ENCODE measurements at regions not wholly inside any gene's neighbourhood (a gene's known extent, or its start where the extent isn't known, plus 50 kb on each side); places are given as distances from the start of the nearest gene placed in this dataset.
"Not testable (repeated sequence)": the region's sequence is repeated elsewhere in the genome, so short reads cannot be mapped to it uniquely, and the experiment has no call there.

DNA sequence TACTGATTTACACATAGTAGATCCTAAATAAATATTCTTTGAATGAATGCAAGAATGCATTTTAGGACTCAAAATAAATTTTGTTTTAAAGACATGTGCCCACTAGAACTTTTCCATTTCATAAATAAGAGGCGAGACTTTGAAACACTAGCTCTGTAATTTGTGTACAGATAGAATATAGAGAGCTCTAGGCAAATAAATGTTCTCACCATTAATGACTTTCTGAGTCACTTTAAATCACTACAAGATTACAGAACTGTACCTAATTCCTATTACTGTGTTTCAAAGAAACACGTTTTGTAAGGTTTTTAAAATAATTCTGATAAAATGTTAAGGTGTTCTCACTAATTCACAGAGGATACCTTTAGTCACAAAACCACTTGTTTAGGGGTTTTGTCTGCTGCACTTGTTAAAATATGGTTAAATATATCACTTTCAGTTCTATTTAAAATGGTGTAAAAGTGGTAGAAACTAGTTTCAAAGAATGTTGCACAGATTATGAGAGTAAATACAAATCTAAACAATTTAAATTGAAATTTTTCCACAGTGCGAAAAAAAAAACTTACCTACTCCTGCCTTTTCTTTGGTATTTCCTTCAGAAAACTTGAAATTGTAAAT is 158.7 kb upstream of the ZC3H15 start:
- Mint-ChIP-seq H3K4me3 (no peak overlapping the region), H3K27me3 (no peaks in the 10 kb centered on the region), H3K36me3 (peaks cover 3% of the 10 kb centered on the region), H3K9me3 (peaks cover 4% of the 10 kb centered on the region), H3K27ac (no peak overlapping the region), H3K4me1 (no peaks in the 10 kb centered on the region)
- POLR2A ChIA-PET = no interaction called here
- no peak for DNase-seq
- no peak for ATAC-seq (ENCODE audit: low read depth)

DNA sequence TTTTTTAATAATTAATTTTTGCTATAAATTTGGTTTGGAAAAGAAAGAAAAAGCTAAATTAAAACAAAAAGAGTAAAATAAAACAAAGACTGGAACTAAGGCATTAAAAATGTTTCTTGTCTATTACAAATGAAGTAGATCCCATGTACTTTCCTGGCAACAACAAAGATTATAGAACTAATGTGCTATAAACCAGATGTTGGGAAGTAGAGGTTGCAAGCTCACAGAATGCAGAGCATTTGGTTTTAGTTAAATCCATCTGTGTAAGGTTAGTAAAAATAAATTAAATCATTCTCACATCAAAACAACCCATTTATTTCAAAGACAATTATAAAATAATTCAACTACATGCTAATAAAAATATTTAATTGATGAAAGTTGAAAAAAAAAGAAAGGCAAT is 157.2 kb upstream of the ZC3H15 start:
- Mint-ChIP-seq H3K9me3 (peaks cover 3% of the 10 kb centered on the region), H3K4me1 (no peaks in the 10 kb centered on the region), H3K4me3 (no peak overlapping the region), H3K36me3 (peaks cover 3% of the 10 kb centered on the region), H3K27me3 (no peaks in the 10 kb centered on the region), H3K27ac (no peak overlapping the region)
- POLR2A ChIA-PET = no interaction called here
- ATAC-seq (ENCODE audit: low read depth) = no peak
- DNase-seq = no peak

DNA sequence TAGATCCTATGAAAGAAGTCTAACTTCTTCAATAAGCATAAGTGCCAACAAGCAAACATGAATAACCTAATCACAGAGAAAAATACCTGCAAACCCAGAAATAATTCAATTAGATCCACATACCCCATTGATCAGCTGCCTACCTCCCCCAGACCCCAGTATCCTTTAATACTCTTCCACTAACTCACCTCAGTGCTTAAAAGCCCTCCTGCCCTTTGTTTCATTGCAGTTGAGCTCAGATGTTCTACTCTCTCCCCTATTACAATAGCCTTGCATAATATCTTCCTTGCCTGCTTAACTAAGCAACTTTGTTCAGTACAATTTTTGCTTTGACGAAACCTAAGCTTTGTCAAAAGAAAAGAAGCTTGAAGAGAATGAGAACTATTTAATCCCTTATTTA is 156.0 kb upstream of the ZC3H15 start:
- ATAC-seq (ENCODE audit: low read depth) (no peak), DNase-seq (no peak)
- no peak overlapping the region for H3K4me3 Mint-ChIP-seq
- H3K4me1 Mint-ChIP-seq = no peaks in the 10 kb centered on the region
- no peaks in the 10 kb centered on the region for H3K27me3 Mint-ChIP-seq
- POLR2A ChIA-PET = no interaction called here
- H3K9me3 Mint-ChIP-seq = peaks cover 6% of the 10 kb centered on the region
- H3K36me3 Mint-ChIP-seq = no peaks in the 10 kb centered on the region
- no peak overlapping the region for H3K27ac Mint-ChIP-seq

DNA sequence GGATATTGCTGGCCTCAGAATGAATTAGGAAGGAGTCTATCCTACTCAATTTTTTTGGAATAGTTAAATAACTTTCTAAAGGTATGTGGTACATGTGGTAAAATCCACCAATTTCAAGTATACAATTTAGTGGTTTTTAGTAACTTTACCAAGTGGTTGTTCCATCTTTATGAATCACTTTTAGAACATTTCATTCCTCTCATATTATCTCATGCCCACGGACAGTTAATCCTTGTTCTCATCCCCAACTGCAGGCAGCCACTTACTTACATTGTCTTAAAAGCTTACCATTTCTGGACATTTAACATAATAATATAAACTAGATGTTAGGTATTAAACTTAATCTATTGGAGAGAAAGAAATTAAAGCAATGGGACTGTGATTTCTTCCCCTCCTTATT is 146.3 kb upstream of the ZC3H15 start:
- Mint-ChIP-seq H3K27me3 (no peaks in the 10 kb centered on the region), H3K4me1 (no peaks in the 10 kb centered on the region), H3K9me3 (peaks cover 9% of the 10 kb centered on the region), H3K4me3 (no peak overlapping the region), H3K27ac (no peak overlapping the region), H3K36me3 (peaks cover 1% of the 10 kb centered on the region)
- ATAC-seq (ENCODE audit: low read depth) (no peak), DNase-seq (no peak)
- POLR2A ChIA-PET = no interaction called here

GRCh38 chr2:186342029-186342428 is 144.0 kb upstream of the ZC3H15 start:
- POLR2A ChIA-PET = no interaction called here
- no peak overlapping the region for H3K4me3 Mint-ChIP-seq
- no peak for ATAC-seq (ENCODE audit: low read depth)
- no peak for DNase-seq
- no peak overlapping the region for H3K27ac Mint-ChIP-seq
- H3K27me3 Mint-ChIP-seq = no peaks in the 10 kb centered on the region
- H3K4me1 Mint-ChIP-seq = no peaks in the 10 kb centered on the region
- H3K36me3 Mint-ChIP-seq = peaks cover 4% of the 10 kb centered on the region
- peaks cover 7% of the 10 kb centered on the region for H3K9me3 Mint-ChIP-seq

GRCh38 chr2:186345745-186346144 is 140.3 kb upstream of the ZC3H15 start:
- H3K27me3 Mint-ChIP-seq = no peaks in the 10 kb centered on the region
- peaks cover 2% of the 10 kb centered on the region for H3K36me3 Mint-ChIP-seq
- DNase-seq = no peak

DNA sequence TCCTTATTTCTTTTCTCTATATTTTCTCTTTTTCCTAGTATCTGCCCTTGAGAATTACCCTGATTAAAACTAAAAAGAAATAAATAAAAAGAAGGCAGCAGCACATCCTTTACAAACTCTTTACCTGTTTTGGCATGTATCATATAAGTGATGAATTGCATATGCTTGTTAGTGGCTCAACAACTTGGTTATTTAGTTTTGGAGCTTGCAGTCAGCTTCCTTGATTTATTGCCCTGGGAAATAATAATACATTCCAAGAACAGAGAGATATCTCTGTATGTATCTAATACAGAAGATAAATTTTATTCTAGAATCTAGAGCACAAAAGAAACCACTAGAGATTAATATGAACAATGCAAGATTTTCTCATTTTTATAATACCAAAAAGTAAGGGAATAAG is 139.8 kb upstream of the ZC3H15 start:
- peaks cover 5% of the 10 kb centered on the region for H3K9me3 Mint-ChIP-seq
- POLR2A ChIA-PET = no interaction called here

More at GRCh38 chr2:186345745-186346144, 140.3 kb upstream of the ZC3H15 start:
- H3K9me3 Mint-ChIP-seq = peaks cover 5% of the 10 kb centered on the region
- no peak for ATAC-seq (ENCODE audit: low read depth)
- no peak overlapping the region for H3K4me3 Mint-ChIP-seq
- POLR2A ChIA-PET = no interaction called here
- no peak overlapping the region for H3K27ac Mint-ChIP-seq
- H3K4me1 Mint-ChIP-seq = peaks cover 1% of the 10 kb centered on the region

GRCh38 chr2:186347472-186347871 is 138.6 kb upstream of the ZC3H15 start:
- peaks cover 7% of the 10 kb centered on the region for H3K9me3 Mint-ChIP-seq
- peaks cover 4% of the 10 kb centered on the region for H3K36me3 Mint-ChIP-seq
- ATAC-seq (ENCODE audit: low read depth) (no peak), DNase-seq (no peak)
- no peaks in the 10 kb centered on the region for H3K27me3 Mint-ChIP-seq
- POLR2A ChIA-PET = no interaction called here
- H3K4me1 Mint-ChIP-seq = peaks cover 1% of the 10 kb centered on the region
- H3K27ac Mint-ChIP-seq = no peak overlapping the region
- no peak overlapping the region for H3K4me3 Mint-ChIP-seq

More for the DNA sequence above, 139.8 kb upstream of the ZC3H15 start:
- Mint-ChIP-seq H3K27ac (no peak overlapping the region), H3K36me3 (peaks cover 2% of the 10 kb centered on the region), H3K27me3 (no peaks in the 10 kb centered on the region), H3K4me1 (peaks cover 1% of the 10 kb centered on the region), H3K4me3 (no peak overlapping the region)
- no peak for DNase-seq
- ATAC-seq (ENCODE audit: low read depth) = no peak

- peaks cover 1% of the 10 kb centered on the region for H3K4me1 Mint-ChIP-seq
- H3K36me3 Mint-ChIP-seq = peaks cover 4% of the 10 kb centered on the region
- ATAC-seq (ENCODE audit: low read depth) (no peak), DNase-seq (no peak)
- POLR2A ChIA-PET = no interaction called here
- no peak overlapping the region for H3K4me3 Mint-ChIP-seq
- no peaks in the 10 kb centered on the region for H3K27me3 Mint-ChIP-seq
- H3K27ac Mint-ChIP-seq = no peak overlapping the region
- H3K9me3 Mint-ChIP-seq = peaks cover 7% of the 10 kb centered on the region
These were observed 137.9 kb upstream of the ZC3H15 start for GRCh38 chr2:186348200-186348599.

GRCh38 chr2:186349508-186349907 is 136.6 kb upstream of the ZC3H15 start:
- Mint-ChIP-seq H3K9me3 (peaks cover 9% of the 10 kb centered on the region), H3K27me3 (no peaks in the 10 kb centered on the region), H3K4me3 (no peak overlapping the region), H3K4me1 (peaks cover 1% of the 10 kb centered on the region), H3K36me3 (peaks cover 4% of the 10 kb centered on the region), H3K27ac (no peak overlapping the region)
- POLR2A ChIA-PET = no interaction called here
- no peak for ATAC-seq (ENCODE audit: low read depth)
- no peak for DNase-seq

DNA sequence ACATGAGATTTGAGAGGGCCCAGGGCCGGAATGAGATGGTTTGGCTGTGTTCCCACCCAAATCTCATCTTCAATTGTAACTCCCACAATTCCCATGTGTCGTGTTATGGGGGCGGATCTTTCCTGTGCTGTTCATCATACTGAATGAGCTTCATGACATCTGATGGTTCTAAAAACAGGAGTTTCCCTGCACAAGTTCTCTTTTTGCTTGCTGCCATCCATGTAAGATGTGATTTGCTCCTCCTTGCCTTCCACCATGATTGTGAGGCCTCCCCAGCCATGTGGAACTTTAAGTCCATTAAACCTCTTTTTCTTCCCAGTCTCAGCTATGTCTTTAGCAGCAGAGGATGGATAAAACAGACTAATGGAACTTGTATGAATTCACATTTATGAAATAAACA is 131.9 kb upstream of the ZC3H15 start:
- H3K27me3 Mint-ChIP-seq; ATAC-seq (ENCODE audit: low read depth): not testable (repeated sequence)

DNA sequence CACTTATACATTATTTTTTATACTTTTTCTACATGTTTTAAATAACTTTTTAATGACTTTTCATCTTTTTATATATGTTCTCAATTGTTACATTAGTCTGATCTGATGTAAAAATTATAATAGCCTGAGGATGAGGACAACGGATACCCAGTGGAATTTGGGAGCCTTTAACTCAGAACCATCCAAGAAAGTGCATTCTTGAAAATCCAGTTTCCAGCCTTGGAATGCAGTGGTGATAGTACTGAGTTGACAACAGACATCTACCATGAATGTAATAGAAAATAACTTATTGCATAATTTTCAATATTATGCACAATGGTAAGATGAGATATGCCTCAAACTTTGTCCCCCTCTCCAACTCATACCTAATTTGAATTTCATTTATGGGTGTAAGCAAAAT is 120.7 kb upstream of the ZC3H15 start:
- POLR2A ChIA-PET = no interaction called here
- H3K4me3 Mint-ChIP-seq = no peak overlapping the region
- DNase-seq (no peak), ATAC-seq (ENCODE audit: low read depth) (no peak)
- no peaks in the 10 kb centered on the region for H3K4me1 Mint-ChIP-seq
- H3K9me3 Mint-ChIP-seq = peaks cover 3% of the 10 kb centered on the region
- H3K27me3 Mint-ChIP-seq = no peaks in the 10 kb centered on the region
- peaks cover 6% of the 10 kb centered on the region for H3K36me3 Mint-ChIP-seq
- H3K27ac Mint-ChIP-seq = no peak overlapping the region

More for the DNA sequence above, 131.9 kb upstream of the ZC3H15 start:
- H3K9me3 Mint-ChIP-seq, POLR2A ChIA-PET, H3K4me3 Mint-ChIP-seq, H3K4me1 Mint-ChIP-seq, DNase-seq, H3K27ac Mint-ChIP-seq, H3K36me3 Mint-ChIP-seq: not testable (repeated sequence)

GRCh38 chr2:186379052-186379451 is 107.0 kb upstream of the ZC3H15 start:
- peaks cover 4% of the 10 kb centered on the region for H3K36me3 Mint-ChIP-seq
- H3K4me3 Mint-ChIP-seq = no peak overlapping the region
- POLR2A ChIA-PET = no interaction called here
- ATAC-seq (ENCODE audit: low read depth) = no peak
- no peaks in the 10 kb centered on the region for H3K27me3 Mint-ChIP-seq
- no peaks in the 10 kb centered on the region for H3K4me1 Mint-ChIP-seq
- DNase-seq = no peak
- H3K9me3 Mint-ChIP-seq = peaks cover 13% of the 10 kb centered on the region
- H3K27ac Mint-ChIP-seq = no peak overlapping the region

DNA sequence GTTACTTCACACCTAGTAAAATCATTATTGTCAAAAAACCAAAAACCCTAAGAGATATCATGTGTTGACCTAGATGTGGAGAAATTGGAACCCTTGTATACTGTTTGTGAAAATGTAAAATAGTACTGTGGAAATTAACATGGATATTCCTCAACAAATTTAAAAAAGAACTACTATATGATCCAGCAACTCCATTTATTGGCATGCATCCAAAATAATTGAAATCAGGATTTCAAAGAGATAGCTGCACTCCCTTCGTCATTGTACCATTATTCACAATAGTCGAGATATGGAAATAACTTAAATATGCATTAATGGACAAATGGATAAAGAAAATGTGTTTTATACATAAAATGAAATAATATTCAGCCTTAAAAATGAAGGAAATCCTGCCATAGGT is 105.3 kb upstream of the ZC3H15 start:
- H3K4me1 Mint-ChIP-seq = no peaks in the 10 kb centered on the region
- ATAC-seq (ENCODE audit: low read depth) (no peak), DNase-seq (no peak)
- peaks cover 6% of the 10 kb centered on the region for H3K36me3 Mint-ChIP-seq
- no peaks in the 10 kb centered on the region for H3K27me3 Mint-ChIP-seq
- H3K4me3 Mint-ChIP-seq = no peak overlapping the region
- POLR2A ChIA-PET = no interaction called here
- no peak overlapping the region for H3K27ac Mint-ChIP-seq
- H3K9me3 Mint-ChIP-seq = peaks cover 15% of the 10 kb centered on the region

DNA sequence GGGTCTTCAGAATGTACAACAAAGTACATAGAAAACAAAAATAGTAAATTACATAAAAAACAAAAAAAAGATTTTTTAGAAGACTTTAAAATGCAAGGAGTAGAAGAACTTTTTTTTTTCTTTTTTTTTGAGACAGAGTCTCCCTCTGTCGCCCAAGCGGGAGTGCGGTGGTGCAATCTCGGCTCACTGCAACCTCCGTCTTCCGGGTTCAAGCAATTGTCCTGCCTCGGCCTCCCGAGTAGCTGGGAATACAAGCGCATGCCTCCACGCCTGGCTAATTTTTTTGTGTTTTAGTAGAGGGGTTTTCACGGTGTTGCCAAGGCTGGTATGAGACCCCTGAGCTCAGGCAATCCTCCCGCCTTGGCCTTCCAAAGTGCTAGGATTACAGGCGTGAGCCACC is 104.5 kb upstream of the ZC3H15 start:
- Mint-ChIP-seq H3K36me3 (peaks cover 10% of the 10 kb centered on the region), H3K27ac (no peak overlapping the region), H3K4me1 (no peaks in the 10 kb centered on the region), H3K9me3 (peaks cover 15% of the 10 kb centered on the region), H3K4me3 (no peak overlapping the region), H3K27me3 (no peaks in the 10 kb centered on the region)
- ATAC-seq (ENCODE audit: low read depth) (no peak), DNase-seq (no peak)
- POLR2A ChIA-PET = no interaction called here
